ENCODE measurements at regions not wholly inside any gene's neighbourhood (a gene's known extent, or its start where the extent isn't known, plus 50 kb on each side); places are given as distances from the start of the nearest gene placed in this dataset.

DNA sequence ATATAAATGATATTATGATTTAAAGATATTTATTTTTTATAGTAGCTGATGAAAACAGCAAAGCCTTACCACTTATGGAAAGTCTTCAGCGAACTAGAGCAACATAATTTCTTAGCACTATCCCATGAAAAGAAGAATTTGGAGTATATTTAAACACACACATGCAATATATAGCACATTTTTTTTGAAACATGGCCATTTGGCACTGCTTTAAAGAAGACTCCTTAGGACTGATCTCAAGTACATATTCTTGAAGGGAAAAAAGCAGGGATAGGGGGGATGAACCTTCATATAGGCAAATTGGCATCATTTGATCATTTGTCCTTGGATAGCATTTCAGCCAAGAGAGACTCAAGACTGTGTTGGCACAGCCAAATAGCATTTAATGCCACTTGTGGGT lies 193.3 kb downstream of the ANKRD50 start:
- DNase-seq, result no peak

DNA sequence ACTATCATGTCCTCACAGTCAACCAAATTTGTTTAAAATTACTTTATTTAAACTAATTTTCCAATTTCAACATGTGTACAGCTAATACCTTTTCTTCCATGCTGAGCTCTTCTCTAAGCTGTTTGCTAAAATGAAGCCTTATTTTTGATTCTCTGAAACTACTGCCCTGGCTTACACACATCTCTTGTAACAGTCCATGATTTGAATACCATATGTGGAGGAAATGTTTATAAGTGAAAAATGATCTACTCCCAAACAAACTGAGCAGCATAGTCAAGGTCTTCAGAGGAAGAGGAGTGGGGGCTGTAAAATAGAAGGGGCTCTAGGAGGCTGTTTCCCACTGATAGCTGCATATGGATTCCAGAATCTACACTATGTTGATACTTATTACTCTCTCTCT lies 188.7 kb downstream of the ANKRD50 start:
- no peak for DNase-seq

GRCh38 chr4:124525524-124525923 lies 187.0 kb downstream of the ANKRD50 start:
- DNase-seq, result no peak

GRCh38 chr4:124526331-124526730 lies 186.2 kb downstream of the ANKRD50 start:
- no peak for DNase-seq

- DNase-seq, result no peak
Measured at GRCh38 chr4:124526769-124527168, 185.8 kb downstream of the ANKRD50 start.

DNA sequence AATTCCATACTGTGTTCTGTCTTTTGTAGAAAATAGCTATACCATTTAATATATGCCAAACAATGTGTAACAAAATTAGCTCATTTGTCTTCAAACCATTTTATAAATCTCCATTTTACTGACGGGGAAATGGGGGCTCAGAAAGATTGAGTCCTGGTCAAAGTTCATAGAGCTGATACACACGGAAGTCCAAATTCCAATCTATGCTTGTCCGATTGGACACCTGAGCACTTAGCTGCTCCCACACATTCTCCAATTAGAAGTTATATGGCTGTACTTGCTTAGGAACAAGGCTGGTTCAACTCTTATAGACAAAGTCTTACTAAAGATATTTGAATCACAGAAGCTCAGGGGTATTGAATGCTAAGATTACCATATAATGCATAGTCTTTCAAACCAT lies 185.2 kb downstream of the ANKRD50 start:
- DNase-seq, result no peak

- DNase-seq, result no peak
Measured at GRCh38 chr4:124529131-124529530, 183.4 kb downstream of the ANKRD50 start.

- no peak for DNase-seq
Measured at GRCh38 chr4:124530464-124531077, 182.0 kb downstream of the ANKRD50 start.

DNA sequence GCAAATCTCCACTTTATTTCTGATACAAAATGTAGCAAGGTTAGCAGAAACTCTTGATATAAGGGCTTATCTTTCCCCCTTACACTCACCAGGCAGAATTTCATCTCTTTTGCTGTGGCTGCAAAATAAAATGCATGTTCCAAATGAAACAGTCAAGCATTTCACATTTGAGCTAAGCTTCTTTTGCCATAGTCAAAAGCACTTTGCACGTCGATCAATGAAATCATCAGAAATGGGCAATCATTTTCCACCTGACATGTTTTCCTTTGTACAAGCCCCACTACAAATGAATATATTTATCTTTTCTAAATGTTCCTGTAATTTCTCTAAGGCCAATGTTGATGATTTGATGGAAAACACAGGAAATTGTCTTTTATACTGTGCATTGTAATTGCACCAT lies 178.4 kb downstream of the ANKRD50 start:
- no peak for DNase-seq

DNA sequence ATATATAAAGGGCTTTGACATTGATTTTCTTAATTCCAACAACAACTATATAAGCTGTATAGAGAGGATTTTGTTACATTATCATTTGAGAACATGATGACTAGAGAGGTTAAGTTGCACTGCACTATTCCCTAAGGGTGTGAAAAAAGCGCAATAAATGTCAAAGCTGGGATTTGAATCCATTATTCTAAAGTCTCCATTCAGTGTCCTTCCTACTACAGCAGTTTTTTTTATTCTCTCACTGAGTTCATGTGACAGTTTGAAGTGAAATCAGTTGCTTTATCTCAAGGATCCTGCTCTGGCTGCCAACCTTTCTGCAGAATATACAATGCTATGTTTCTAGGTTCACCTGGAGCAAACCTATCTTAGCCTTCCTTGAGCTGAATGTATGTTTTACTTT lies 177.5 kb downstream of the ANKRD50 start:
- DNase-seq, result no peak

GRCh38 chr4:124536946-124537345 lies 175.6 kb downstream of the ANKRD50 start:
- DNase-seq, result no peak

DNA sequence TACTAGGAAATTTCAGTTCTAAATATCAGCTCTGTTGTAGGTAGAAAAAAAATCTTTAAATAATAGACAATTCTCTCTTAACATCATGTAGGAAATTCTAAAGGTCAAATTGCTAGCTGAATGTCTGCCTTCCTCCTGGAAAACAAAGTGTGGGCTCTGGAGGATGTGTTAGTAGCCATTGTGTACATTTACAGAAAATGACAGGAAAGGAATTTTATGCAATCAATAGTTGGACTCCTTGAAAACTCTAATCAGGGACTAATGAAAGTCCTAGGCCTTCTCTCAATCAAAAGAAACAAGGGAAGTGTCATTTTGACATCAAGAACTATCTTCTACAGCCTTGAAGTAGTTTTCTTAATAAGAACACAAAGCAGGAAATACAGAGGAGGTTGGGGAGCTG lies 174.6 kb downstream of the ANKRD50 start:
- DNase-seq, result no peak

GRCh38 chr4:124540014-124540413 lies 172.5 kb downstream of the ANKRD50 start:
- no peak for DNase-seq

DNA sequence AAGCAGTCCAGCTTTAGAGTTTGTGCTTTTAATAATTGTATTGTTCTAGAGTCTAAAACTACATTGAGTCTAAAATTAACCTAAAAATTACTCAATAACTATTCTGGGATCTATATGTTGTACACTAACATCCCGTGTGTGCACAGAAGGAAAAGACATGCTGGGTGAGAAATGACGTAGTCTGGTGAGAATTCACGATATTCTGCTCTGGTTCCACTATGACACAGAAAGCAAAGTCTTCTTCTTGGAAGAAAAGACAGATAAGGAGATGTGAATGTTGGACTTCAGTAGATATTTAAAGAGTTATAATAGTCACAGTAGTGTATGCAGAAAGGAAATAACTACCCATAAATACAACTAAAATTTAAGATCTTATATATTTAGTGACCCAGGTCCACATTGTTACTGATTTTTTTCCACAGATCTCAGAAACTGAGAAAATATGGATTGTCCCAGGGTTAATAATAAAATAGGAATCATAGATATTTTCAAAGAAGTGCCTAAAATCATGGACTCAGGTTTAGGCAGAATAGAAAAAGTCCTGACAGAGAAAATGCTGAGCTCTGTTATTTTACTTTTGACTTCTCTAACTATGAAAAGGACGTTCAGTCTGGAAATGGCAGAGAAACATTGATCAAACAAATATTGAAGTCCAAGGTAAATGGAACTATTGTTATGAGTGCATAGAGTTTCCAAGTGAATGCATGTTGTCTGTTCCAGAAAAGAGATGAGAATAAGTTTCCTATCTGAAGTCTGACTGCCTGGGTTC lies 170.7 kb downstream of the ANKRD50 start:
- DNase-seq, result no peak

GRCh38 chr4:124555959-124556358 lies 156.6 kb downstream of the ANKRD50 start:
- no peak for DNase-seq

- no peak for DNase-seq
Measured at GRCh38 chr4:124564121-124564520, 148.4 kb downstream of the ANKRD50 start.

- DNase-seq, result no peak
Measured at GRCh38 chr4:124565371-124565770, 147.2 kb downstream of the ANKRD50 start.

DNA sequence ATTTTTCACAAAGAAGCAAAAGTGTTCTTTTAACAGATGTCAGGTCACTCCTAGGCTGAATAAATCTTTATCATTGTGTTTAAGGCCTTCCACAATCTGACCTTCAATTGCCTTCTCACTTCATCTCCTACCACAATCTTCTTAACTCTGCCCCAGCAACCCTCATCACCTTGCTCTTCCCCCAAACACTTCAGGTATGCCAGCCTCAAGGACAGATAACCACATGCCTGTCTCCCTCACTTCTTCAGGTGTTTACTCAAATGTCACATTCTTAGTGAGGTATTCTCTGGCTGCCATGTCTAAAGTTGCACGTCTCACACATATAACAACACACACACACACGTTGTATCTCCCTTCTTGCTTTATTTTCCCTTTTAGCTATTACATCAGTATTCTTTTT lies 146.5 kb downstream of the ANKRD50 start:
- DNase-seq, result no peak

GRCh38 chr4:124573056-124573455 lies 139.5 kb downstream of the ANKRD50 start:
- DNase-seq, result no peak

DNA sequence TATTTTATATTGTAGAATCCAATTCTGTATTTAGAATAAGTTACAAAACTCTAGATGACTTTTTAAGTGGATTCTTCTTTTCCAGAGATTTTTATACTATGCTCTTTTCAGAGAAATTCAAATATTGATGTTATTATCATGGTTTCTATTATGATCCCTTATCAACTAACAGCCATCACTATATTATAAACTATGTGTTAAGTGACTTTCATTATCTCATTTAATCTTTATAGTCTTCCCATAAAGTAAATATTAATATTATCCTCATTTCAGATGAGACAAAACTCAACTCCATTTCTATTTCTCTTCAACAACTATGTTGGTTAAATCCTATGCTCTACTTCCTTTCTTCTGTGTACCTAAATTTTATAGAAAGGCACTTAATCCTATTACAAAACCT lies 132.6 kb downstream of the ANKRD50 start:
- no peak for DNase-seq

DNA sequence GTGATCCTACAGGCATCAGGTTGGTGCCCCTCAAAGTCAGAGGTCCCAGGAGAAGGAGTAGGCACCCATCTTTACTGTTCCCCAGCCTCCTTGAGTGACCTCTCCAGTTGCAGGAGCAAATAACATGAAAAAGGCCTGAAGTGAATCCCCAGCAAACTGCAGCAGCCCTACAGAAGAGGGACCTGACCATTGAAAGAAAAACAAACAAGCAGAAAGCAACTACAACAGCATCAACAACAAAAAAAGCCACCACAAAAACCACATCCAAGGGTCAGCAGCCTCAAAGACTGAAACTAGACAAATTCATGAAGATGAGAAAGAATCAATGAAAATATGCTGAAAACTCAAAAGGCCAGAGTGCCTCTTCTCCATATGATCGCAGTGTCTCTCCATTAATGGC lies 128.7 kb downstream of the ANKRD50 start:
- no peak for DNase-seq

- no peak for DNase-seq
Measured at GRCh38 chr4:124589786-124590185, 122.7 kb downstream of the ANKRD50 start.

DNA sequence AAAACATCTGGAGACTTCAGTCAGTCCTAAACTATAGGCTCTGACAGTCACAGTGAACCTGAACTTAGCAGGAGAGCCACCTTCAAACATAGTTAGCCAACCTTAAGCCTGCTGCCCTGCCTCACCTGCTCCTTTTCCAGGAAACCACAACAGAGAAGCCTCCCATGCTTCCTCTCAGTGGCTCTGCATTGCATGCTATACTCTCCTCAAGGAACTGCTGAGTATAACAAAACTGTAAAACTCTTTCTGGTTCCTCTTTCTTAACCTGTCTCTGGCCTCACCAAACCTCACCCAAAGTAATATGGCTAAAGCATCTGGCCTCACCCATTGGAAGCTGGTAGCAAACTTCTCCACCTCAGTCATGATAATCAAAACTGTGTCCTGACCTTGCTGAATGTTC lies 122.1 kb downstream of the ANKRD50 start:
- DNase-seq, result no peak

DNA sequence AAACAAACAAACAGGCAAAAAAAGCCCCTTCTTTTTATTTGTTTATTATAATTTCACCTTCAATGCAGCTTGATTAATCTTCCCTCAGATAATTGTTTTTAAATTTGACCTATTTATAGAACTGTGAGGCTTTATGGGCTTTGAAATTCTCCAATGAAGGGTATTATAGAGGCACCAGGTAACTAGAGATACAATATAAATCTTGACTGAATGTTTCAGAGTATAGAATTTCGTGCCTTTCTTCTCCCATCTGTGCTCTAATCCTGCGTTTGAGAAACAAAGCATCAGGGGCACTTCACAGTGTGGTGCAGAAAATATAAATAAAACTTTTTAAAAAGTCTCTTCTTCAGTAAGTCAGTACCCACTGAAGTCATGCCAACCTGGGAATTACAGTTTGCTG lies 120.9 kb downstream of the ANKRD50 start:
- DNase-seq, result no peak

DNA sequence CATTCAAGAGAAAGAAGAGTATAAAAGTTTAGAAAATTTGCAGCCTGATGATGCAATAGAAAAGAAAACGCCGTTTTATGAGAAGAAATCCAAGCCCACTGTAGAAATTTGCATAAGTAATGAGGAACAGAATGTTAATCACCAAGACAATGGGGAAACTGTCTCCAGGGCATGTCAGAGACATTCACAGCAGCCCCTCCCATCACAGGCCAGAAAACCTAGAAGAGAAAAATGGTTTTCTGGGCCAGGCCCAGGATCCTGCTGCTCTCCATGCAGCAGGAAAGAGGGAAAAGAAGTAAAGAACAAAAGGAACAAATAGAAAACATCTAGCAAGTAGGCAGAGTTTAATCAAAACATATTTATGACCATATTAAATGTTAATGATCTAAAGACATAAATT lies 119.0 kb downstream of the ANKRD50 start:
- DNase-seq, result no peak

Measured in right forelimb (tissue), 1 donor.